GM19043 (cell line): ENCODE measurements at regions not wholly inside any gene's neighbourhood (a gene's known extent, or its start where the extent isn't known, plus 50 kb on each side); places are given as distances from the start of the nearest gene placed in this dataset.
"Not testable (repeated sequence)": the region's sequence is repeated elsewhere in the genome, so short reads cannot be mapped to it uniquely, and the experiment has no call there.

ENCODE experiments used
- ATAC-seq: cut with Tn5 transposase; IDR thresholded peaks from one replicate; pipeline ENCODE4 v1.9.1; 2021; ENCODE audit warnings: low read depth; ENCODE audit not compliant: unreplicated experiment

DNA sequence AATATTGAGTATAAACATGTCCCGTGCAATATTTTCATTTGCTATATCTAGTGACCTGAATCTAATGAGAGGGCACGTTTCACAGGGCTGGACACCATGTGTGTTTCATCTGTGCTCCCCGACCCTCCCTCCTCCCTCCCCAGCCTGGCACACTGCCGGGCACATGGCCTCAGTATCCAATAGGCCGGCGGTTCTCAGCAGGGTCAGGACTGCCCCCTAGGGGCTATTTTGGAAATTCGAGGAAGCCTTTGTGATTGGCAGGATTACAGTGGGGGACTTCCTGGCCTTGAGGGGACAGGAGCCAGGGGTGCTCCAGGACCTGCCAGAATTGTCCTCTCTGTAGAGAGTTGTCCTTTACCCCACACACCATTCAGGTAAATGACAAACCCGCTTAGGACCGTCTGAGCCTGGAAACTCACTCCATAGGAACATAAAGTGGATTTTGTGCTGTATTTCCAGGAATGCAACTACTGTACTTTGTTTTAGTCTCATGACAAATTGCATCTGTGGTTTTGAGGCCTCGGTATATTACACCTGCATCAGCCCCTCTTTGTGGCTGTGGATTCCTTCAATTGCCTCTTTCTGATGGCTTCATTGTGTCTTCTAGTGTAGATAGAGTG, 109.5 kb upstream of the SIM2 start:
- ATAC-seq, result no peak

DNA sequence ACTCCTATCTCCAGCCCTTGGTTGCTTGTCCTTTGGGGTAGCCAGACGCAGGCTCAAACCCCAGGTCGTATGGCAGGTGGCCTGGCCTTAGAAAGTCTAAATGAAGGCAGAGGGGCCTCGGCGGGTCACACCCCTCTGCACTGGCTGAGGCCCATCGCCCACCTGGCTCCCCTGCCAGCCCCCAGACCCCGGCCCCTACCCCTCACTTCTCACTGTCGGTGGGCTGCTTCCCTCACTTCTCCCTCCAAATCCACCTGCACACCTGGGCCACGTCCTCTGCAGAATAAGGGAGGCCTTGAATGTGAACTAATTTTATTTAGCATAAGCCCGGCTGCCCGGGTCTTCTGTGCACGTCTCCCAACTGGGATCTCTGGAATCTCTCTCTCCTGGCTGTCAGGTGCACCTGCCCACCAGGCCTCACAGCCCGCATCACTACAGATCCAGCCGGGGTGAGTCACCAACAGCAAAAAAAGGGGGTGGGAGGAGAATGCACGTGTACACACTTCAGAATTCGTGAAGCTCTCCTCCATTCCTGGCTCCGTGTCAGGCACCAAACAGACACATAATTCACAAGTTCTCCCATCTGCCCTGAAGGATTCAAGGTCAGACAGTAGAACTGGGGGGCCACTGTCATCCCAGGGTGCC, 107.5 kb upstream of the SIM2 start:
- ATAC-seq, result no peak

DNA sequence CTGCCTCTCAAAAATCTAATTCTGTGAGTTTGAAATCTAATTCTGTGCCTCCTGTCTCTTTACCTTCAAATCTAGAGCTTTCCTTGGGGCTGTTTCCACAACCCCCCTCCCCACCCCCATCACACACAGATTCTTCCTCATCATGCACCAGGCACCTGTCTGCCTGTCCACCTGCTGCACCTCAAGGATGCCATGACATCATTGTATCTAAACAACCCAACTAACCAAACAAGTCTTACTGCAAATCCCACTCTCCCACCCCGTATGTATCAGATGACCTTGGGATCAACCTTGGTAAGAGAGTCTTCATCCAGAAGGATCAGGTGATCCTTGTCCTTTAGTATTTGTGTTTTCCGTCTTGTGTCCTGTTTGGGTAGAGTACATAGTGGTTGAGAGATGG, 102.7 kb upstream of the SIM2 start:
- ATAC-seq, result no peak

DNA sequence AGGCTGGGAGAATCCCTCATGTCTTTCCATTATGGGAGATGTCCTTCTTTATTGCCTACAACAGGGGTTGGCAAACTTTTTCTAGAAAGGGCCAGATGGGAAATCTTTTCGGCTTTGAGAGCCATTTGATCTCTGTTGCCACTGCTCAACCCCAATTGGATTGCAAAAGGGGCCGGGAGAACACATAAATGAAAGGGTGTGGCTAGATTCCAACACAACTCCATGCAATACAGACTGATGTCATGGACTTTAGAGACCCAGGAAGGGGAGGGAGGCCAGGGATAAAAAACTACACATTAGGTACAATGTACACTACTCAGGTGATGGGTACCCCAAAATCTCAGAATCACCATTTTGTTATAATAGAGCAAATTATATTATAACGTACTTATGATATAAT, 97.6 kb upstream of the SIM2 start:
- no peak for ATAC-seq

DNA sequence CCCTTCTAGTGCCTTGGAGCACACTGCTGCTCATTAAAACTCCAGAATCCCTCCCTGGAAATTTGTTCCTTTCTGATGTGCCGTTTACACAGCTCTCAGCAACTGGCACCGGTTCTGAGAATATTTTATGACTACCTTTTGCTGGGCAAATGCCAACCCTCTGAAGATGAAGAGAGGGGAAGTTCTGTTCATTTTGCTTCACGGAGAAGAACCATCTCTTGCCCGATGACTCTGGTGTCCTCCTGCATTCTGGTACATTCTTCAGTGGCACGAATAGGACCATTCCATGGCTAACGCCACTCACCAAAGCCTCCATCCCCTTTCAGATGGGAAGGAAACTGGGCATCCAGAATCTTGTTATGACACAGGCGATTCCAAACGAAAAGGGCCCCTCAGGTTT, 96.2 kb upstream of the SIM2 start:
- no peak for ATAC-seq

DNA sequence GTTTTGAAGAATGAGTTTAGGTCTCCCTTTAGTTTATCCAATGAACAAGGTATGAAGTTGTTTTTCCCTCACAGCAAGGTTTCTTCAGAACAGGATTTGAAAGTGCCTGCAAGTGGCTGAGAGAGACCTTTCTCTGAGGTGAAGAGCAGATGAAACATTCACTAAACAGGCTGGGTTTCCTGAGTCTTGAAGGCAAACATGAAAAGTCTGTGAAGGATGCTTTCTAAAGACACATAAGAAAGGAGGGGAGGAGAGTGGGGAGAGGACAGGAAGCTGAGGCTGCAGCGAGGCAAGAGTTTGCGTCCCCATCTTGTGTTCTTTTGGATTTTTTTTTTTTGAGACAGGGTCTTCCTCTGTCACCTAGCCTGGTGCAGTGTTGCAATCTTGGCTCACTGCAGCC, 95.7 kb upstream of the SIM2 start:
- no peak for ATAC-seq

DNA sequence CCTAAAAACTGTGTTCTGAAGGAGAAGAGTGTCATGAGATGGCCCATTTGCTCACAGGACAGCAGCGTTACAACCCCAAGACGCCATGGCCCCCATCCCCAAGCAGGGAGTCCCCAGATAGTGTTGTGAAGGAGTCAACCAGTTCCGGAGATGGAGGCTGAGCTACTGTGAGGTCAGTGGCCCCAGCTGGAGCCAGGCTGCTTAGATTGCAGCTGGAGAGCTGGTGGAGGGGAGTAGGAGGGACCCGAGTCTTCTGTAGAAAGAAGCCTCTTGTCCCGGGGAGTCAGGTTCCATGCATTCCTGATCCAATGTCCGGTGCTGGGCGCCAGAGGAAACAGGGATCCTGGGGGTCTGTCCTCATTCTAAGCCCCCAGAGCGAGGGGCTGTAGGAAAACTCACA, 93.5 kb upstream of the SIM2 start:
- ATAC-seq, result no peak

DNA sequence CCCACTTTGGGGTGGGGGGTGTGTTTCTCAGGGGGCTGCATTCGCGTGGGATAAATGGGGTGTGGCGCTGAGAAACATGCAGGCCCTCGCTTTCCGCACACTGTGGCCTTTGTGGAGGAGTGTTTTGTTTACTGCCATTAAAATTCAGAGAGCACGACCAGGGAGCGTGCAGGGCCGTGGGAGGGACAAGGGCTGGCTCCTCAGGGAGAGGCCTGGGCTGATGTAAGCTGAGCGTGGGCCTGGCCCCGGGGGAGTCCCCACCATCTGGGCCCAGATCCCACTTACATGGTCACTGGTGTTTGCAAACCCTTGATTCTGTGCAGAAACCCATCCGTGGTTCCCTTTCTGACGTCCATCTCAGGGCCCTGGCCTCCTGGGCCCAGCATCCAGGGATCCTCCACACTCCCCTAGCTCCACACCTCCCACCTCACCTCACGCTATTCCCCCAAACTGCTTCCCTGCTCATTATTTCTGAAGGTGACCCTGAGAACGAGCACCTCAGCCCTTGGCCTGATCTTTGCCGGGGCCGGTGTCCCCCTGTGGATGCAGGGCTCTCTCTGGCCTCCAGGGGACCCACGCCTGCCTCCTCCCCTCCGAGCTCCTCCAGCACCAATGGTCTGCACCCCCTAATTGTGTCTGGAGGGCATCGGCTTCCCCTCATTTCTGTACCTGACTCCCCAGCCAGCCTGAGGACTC, 92.5 kb upstream of the SIM2 start:
- ATAC-seq, result no peak

DNA sequence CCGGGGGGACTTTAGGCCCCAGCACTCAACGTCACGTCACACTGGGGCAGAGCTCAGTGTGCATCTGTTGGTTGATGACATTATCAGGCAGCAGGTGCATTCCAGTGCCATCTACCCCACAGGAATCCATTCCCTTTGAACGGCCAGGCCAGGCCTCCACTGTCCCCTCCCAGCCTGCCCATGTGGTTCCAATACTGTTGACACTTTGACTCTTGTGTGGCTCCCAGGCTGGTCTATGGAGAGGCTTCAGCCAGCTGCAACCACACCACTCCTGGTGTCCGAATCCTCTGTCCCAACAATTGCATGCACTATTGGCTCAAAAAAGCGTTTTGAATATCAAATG, 92.0 kb upstream of the SIM2 start:
- no peak for ATAC-seq

DNA sequence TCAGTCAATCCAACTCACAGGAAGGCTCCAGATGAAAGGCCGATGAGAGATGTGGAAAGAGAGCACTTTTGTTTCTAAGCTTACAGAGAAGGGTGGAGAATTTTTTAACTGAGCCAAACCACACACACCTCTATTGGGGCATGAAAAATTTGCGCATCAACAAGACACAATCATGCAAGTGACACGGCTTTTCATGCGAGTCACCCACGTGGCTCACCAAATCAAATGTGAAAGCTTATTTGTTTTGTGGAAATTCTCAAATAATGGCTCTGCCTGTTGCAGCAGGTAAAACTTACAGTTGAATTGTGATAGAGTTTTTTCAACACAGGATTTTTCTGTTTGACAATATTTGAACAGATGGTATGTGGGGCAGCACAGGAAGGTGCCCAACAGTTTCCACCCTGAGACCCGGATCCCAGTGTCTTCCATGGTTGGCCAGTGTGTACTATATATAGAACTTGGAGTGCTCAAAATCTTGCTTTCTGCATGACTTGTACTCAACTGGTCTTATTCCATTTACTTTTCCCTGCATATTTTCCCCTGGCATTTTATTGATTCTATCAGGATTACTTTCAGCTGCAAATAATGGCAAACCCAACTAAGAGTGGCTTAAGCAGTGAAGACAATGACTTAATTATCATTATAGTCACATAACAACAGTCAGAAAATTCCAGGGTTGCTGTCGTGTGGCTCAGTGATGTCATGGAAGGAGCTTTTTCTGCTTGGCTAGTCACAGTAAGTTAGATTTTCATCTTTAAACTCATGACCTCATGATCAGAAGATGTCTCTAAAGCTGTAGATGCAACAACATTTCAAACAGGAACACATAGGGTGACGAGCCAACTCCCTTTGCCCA, 90.6 kb upstream of the SIM2 start:
- no peak for ATAC-seq

DNA sequence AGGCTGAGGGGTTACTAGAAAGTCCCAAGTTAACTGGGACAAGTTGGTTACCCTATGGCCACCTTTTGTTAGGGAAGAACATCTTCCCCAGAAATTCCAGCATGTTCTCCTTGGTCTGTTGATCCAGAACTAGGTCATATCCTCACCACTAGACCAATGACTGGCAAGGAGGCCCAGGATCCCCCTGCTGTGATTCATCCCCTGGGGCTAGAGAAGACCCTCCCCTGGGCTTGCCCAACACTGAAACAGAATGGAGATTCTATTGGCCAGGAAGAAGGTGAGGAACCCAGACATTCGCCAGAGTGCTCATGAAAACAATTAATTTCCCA, 90.1 kb upstream of the SIM2 start:
- no peak for ATAC-seq

DNA sequence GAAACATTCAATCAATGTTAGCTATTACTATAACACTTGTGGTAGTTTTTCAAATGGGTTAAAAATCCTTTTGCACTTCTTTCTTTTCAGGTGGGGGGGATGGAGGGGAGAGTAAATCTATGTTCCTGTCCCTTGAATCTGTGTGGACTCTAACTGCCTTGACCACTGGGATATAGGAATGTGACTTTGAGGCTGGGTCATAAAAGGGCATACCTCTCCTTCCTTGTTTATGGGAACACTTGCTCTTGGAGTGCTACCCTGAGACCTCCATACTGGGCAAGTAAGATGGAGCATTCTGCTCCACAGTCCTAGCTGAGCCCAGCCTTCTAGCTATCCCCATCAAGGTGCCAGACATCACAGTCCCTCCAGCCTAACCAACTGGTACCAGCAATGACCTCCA, 89.3 kb upstream of the SIM2 start:
- ATAC-seq, result no peak

DNA sequence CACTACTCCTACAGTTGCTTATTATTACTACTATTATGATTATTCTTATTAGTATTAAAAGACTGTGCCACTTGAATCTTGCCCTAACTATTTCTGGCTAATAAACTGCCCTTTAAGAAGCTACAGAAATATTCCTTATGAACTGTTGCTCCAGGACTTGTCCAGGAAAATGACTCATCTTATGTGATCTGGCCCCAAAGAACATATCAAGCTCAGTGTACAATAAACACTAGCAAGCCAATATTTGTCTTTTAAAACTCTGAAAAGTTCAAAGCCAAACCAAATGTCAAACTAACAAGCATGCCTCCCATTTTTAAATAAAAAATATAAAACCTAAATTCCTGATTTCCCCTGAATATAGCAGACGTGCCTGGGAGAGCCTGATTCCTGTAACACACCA, 88.7 kb upstream of the SIM2 start:
- ATAC-seq, result no peak

DNA sequence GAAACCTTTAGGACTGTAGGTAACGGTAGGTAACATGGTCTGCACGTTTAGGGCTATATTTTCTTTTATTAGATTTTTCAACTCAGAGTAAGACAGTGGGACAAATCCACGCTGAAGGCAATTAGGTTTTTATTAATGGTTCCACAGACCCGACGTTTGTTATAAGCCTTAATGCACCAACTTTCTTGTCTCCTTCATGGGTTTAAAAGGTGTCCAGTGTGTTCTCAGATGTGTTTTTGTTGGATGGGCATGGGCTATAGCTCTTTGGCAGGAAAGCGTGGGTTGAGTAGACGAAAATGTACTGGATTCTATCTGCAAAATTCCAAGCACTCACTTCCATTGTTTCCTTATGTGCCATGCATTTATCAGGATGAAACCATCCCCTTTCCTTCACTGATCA, 88.0 kb upstream of the SIM2 start:
- no peak for ATAC-seq

DNA sequence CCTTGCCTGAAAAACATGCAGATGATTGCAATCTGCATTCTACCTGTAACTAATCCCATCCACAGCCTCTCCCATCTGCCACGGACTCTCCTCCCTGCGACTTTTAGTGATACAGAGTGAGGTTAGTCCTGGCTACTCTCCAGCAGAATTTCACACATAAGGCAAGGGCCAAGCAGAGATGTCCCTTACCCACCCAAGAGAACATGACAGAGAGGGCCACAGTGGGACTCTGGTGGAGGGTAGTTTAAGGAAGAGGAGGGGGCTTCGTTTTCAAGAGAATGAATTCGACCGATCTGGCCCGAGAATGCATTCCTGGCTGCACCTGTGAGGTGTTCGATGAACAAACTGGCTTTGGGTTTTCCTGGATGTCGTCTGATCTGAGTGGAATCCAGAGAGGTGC, 87.5 kb upstream of the SIM2 start:
- no peak for ATAC-seq

DNA sequence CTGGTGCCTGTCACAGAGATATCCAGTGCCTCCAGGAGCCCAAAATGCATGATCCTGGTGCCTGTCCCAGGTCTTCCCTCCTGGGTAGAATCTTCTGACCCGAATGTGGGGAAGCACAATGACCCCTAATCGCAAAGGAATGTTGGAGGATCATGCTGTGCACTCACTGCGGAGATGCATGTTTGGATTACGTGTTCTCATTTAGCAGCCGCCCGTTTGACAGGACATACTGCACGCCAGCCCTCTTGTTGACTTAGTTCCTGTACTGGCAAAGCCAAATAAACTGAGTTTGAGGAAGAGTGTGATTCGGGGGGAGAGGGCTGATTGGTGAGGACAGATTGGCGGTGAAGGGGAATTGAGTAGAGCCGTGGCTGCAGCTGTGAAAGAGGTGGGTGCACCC, 85.9 kb upstream of the SIM2 start:
- ATAC-seq, result no peak

DNA sequence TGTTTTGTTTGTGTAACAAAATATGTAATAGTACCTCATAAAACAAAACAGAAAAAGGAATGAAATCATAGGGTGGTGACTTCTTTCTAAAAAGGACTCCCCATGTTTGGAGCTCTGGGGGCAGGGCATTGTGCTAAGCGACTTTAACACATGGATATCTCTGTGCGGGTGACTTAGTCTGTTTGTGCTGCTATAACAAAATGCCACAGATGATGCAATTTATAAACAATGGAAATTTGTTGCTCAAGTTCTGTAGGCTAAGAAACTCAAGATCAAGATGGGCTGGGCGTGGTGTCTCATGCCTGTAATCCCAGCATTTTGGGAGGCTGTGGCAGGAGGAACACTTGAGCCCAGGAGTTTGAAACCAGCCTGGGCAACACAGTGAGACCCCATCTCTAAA, 85.4 kb upstream of the SIM2 start:
- ATAC-seq, result no peak

DNA sequence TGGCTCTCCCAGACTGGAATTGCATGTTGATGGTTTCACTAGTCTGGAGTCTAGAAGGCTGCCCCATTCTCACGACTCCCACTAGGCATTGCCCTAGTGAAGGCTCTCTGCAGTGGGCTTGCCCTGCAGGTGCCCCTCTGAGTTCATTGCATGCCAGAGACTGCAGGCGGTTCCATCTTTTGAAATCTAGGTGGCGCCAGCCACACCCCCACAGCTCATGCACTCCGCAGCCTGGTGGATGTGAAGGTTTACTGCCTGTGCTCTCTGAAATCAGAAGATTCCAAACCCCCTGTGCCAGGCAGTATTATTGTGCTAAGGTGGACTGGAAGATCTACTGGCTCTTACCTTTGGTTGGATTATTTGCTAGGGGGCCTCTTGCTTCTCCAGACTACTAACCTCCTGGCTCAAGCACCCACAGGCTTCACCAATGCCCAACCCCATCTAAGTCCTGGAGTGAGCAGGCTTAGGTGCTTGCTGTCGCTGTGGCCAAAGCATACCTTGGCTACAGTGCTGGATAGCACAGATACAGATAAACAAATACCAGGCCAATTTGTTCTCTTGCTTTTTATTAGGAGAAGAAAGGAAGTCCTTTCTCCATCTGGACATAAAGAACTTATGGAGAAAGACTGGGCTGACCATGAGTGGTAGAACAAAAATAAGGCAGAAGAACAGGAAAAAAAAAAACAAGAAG, 83.5 kb upstream of the SIM2 start:
- no peak for ATAC-seq

DNA sequence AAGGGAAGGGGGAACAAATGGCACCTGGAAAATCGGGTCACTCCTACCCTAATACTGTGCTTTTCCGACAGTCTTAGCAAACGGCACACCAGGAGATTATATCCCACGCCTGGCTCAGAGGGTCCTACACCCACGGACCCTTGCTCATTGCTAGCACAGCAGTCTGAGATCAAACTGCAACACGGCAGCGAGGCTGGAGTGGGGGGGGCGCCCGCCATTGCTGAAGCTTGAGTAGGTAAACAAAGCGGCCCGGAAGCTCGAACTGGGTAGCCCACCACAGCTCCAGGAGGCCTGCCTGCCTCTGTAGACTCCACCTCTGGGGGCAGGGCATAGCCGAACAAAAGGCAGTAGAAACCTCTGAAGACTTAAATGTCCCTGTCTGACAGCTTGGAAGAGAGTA, 82.1 kb upstream of the SIM2 start:
- not testable (repeated sequence) for ATAC-seq

DNA sequence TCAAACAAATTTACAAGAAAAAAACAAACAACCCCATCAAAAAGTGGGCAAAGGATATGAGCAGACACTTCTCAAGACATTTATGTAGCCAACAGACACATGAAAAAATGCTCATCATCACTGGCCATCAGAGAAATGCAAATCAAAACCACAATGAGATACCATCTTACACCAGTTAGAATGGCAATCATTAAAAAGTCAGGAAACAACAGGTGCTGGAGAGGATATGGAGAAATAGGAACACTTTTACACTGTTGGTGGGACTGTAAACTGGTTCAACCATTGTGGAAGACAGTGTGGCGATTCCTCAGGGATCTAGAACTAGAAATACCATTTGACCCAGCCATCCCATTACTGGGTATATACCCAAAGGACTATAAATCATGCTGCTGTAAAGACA, 77.1 kb upstream of the SIM2 start:
- not testable (repeated sequence) for ATAC-seq

DNA sequence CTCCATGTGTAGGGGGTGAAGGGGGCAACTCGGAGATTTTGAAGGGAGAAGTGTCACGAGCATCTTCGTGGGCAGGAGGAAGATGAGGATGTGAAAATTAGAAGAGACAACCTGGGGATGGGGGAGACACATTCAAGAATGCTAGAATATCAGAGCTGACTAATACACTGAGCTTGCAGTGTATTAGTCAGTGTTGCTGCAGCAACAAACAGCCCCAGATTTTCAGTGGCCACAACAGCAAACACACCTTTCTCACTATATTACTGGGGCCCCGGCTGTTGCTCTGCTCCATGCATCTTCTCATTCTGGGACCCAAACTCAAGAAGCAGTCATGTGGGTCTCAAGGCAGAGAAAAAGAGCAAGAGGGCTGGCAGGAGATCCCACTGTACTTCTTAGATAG, 74.8 kb upstream of the SIM2 start:
- ATAC-seq, result no peak
